ENCODE measurements at regions not wholly inside any gene's neighbourhood (a gene's known extent, or its start where the extent isn't known, plus 50 kb on each side); places are given as distances from the start of the nearest gene placed in this dataset.

DNA sequence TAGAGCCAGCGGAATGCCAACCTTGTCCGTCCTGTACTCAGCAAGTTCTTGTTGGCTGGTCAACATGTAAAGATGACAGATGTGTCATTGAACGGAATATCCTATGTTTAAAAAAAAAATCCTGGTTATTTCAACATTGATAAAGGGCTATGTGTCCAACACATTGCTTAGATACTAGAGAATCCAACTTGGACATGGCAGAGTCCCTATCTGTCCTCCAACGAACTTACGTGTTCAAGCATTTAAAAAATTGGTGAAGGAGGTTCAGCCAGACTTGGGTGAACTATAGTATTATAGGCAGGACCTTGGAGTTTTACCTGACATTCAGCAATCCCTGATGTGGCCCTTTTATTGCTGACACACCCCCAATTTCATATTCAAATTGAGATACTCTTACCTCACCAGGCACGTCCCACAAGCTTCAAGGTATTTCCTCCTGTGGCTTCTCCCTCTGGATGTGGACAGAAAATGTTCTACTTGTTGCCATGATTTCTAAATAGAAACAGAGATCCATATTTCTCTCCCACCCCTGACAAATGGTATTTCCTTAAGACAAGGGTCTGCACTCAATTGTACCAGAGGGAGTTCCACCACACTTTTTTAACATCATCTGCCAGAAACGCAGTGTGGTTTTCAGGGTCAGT lies 207.7 kb upstream of the TPM1 start:
- no peak for DNase-seq (ENCODE audit: low read depth in 2 of 2)

DNA sequence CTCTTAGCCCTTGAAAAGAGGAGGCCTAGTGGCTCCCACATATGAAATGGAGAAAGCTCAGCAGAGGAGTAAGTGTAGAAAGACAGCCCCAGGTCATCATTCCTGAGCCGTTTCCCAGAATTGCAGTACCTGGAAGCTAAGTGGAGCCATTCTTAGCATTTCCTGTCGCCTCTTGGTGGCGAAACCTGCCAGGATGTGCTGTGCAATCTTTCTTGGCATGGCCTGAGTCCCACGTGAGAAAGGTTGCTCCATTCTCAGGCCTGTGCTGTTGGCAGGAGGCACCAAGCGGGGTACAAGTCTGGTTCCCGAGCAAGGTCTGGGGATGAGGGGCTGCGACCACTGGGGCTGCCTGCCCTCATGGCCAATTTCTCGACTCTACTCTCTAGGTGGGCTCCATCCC lies 207.2 kb upstream of the TPM1 start:
- DNase-seq (ENCODE audit: low read depth in 2 of 2): no peak

DNA sequence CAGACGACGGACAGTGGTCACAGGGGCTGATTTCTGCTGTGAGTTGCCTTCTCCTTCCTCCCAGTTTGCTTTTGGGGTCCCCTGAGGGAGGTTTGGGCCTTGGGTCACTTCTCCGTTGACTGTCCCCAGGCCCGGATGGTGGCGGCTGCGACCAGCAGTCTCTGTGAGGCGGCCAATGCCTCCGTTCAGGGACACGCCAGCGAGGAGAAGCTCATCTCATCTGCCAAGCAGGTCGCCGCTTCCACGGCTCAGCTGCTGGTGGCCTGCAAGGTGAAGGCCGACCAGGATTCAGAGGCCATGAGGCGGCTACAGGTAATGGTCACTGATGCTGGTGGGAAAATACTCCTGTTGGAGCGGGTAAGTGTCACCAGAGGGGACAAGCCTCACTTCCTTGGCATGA lies 206.8 kb upstream of the TPM1 start:
- no peak for DNase-seq (ENCODE audit: low read depth in 2 of 2)

DNA sequence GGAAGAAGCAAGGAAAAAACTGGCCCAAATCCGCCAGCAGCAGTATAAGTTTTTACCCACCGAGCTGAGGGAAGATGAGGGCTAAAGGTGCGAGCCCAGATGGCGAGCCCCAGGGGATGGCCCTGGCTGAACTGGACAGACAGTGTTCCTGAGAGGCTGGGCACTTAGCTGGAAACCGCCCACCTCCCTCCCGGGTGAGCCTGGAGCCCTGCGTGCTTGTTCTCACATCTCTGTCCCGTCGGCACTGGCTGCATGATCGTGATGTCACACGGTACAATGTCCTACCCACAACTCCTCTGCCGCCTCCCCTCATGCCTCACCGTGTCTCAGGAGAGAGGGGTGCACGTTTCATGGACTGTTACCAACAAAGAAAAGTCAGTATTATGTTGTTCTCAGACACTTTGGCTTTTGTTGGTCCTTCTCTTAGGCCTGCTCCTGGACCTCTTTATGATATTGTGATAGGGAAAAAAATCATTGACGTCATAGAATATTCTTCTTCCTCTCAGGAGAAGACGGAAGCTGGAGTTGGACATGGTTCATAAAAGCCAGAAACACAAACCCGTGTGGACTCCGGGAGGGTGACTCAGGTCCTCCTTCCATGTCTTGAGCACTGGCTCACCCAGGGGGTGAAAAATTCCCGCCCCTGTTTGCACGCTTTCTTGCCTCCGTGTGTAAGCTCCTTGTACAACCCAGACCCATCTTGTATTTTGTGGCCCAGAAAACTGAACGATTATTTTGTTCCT lies 201.8 kb upstream of the TPM1 start:
- DNase-seq (ENCODE audit: low read depth in 2 of 2): no peak

DNA sequence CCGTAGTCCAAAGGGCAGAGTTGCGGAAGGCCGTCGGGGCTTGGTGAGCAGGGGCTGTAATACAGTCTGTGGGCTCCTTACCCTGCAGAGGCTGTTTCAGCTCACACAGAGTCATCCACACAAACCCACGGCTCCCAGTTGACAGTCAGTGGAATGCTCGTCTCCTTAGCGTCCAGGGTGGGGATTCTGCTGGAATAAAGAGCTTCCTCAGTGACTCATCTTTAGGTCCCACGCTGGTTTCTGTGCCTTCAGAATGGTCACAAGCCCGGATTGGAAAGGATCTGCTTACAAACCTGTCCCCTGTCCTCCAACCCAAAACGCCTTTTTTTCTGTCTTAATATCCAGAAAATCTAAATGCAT lies 201.3 kb upstream of the TPM1 start:
- no peak for DNase-seq (ENCODE audit: low read depth in 2 of 2)

DNA sequence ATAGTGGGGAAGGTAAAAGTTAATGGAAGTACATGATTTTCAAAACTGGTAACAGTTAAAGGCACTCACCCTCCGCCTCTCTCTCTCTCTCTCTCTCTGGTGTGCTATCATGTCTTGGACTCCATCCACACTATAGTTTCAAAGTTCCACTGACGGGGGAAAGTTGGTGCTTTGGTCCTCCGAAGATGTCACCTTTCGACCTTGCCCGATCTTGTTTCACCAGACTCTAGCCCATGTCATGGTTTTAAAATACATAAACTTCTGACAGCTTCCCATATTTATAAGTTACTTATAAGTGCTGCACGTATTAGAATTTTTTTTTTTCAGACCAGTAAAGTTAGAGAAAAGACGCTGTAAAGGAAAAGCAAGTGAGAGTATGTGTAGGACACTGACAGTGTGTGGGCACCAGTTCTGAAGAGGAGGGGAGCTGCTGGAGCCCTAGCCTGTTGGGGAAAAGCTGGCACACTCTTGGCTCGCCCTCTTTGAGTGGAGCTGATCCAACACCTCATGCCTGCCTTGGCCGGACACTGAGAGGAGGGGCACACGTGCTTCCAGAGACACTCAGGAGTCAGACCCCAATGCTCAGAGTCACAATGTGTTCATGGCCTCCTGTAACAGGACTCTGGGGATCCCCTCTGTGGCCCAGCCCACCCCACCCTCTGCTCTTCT lies 200.5 kb upstream of the TPM1 start:
- no peak for DNase-seq (ENCODE audit: low read depth in 2 of 2)

DNA sequence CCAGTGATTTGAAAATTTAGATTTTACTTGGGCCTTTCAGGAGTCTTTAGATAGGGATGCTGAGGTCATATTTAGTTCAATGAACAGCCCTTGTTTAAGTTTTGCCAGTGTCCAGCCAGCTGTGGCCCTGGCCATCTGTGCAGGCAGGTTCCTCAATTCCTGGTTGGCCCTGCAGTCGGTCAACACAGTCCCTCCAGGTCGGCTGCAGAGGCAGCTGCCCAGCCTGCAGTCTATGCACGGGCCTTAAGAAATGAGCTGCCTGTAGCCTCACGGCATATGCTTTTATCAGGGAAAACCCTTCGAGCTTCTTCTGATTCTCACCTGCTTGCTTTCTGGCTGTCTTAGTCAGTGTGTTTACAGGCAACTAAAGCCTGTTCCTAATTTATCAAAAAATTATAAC lies 199.2 kb upstream of the TPM1 start:
- DNase-seq (ENCODE audit: low read depth in 2 of 2): no peak

DNA sequence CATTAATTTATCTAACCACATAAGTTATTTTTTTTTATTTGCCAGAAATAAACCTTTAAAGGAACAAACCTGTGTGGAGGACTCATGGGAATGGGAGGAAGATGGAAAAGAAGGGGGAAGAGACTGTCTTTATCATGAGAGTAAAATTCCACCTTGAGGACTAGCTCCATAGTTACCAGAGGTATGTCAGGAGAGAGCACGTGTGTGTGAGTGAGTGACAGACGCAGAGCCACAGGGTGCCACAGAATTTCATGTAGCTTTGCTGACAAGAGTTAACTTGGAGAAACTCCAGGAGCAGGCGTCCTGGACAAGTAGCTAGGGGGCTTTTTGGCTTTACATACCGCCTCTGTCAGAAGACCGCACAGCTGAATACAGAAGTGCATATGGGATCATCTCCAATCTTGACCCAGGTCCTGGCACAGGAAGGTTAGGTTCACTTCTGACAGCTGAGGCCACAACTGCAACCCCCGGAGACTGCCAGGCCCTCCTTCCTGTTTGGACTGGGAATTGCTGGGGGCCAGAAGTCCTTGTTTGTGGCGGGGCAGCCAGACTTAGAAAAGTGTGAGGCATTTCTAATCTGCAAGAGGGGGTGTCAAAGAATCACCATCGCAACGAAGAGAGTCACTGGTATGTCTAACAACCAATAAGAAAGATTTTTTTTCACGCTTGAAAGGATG lies 197.8 kb upstream of the TPM1 start:
- no peak for DNase-seq (ENCODE audit: low read depth in 2 of 2)

DNA sequence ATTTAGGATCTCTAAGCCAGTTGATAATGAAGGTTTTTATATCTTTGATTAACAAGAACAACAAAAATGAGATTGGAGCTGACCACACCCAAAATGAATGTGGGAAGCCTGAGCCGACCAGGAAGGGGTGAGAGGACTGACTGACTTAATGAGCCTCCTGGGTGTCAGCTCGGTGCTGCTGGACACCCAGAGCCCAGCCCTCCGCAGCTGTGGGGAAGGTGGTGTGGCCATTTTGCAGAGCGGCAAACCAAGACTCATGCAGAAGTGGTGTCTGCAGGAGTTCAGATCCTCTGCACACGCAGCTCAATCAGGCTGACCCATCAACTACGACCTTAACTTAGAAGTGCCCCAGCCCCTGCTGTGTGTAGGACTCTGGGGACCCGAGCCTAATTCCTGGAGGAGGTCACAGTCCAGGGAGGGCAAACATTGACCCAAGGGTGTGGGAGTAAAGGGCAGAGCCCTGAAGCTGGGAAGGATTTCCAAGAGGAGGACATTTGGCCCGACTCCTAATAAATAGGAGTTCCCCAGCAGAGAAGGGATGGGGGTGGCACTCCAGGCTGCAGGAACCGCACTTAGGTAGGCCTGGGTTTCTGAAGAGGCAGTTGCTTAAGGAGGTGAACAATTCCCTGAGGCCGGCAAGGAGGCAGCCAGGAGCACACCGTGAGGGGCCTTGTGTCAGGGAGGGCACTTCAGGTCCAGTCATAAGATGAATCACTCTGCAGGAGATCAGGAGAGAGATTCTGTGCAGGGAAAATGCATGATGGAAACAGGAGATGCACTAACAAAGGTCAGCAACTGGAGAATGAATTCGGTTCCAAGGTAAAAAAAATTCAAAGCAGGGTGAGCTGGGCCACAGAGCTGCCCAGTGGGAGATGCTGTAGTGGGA lies 197.1 kb upstream of the TPM1 start:
- DNase-seq (ENCODE audit: low read depth in 2 of 2): no peak

DNA sequence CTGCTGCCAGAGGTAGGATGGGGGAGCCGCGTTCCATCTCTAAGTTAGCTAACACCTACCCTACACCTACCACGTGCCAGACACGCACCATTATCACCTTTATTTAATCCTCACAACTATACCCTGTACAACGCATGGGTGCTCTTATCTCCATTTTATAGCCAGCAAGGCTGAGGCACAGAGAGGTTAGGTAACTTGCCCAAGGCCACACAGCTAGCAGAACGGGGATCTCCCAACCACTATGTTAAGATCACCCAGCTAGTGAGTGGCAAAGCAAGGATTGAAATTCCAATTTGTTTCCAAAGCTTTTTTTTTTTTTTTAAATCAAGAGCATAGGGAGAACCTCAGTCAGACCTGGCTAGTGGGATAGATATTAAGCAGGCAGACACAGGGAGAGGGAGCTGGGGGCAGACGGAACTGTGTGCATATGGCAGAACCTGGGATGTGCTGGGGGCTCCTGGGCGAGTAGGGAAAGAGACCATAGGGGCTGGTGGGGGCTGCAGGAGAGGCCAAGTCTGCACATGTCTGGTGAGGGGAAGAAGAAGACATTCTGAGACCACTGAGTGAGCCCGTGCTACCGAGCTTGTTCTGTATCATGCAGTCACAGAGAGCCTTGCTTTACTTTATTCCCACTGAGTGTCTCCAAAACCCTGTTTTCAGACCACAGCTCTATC lies 196.3 kb upstream of the TPM1 start:
- no peak for DNase-seq (ENCODE audit: low read depth in 2 of 2)

DNA sequence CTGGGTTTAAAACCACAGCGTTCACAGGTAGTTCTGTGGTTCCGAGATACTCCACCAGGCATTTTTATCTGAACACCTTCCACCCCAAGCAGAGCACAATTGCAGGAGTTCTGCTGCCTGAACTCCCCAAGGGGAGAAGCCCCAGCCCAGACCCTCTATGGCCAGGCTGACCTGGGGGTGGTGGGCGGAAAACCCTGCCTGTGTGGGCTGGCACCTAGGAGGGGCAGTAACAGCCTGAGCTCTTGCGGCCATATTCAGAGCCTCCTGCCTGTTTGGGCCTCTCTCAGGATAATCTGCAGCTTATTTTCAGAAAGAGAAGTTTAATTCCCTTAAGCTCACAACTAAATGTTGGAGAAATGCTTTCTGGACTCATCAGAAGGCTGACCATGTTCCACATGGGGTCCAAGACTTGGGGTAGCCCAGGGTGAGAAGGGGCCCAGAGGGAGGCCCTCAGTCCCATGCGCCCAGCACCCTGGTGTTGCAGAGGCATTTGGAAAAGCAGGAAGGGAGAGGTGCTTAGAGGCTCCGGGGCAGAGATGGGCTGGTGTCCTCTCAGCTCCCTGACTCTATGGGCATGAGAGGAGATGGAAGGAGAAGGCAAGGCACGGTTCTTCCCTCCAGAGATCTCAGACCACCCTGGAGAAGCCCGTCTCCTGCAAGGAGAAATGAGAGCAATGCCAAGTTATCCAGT lies 195.6 kb upstream of the TPM1 start:
- no peak for DNase-seq (ENCODE audit: low read depth in 2 of 2)

DNA sequence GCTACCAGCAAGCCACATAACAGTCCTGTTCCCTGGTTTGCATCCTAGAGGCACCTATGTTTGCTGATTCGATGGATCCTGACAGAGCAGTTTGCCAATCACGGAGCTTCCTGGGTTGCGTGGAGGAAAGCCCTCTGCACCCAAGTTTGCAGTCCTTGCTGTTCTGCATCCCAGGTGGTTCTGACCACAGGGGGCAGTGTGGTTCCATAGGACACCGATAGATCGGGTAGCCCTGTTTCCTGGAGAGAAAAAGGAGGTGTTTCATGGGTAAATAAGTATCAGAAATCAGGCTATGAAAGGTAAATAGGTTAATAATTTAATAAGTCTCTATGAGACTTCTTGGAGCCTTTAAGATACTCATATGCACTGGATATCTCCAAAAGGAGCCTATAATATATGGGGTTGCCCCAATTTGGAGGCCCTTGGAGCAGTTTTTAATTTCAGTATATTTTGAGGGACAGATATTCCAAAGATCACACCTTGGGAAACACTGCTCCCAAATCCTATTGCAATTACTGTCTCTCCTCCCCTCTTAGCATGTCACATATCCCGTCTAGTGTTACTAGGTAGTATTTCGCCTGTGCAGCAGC lies 194.6 kb upstream of the TPM1 start:
- DNase-seq (ENCODE audit: low read depth in 2 of 2): peak; percentile 31 to 36

DNA sequence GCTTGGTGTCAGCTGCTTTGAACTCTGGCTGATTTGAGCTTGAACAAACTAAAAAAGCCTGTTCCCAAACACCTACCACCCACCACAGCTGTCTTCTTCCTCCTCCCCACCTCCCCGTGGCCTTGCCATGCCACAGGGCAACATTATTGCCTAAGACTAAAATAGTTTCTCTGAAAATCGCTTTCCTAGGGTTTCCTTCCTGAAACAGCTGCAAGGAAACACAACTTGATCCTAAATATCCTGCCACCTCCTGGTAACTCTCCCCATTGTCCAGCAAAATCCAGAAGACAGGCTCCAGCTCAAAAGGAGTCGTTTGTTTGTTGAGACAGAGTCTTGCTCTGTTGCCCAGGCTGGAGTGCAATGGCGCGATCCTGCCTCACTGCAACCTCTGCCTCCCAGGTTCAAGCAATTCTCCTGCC lies 193.9 kb upstream of the TPM1 start:
- DNase-seq (ENCODE audit: low read depth in 2 of 2): no peak

DNA sequence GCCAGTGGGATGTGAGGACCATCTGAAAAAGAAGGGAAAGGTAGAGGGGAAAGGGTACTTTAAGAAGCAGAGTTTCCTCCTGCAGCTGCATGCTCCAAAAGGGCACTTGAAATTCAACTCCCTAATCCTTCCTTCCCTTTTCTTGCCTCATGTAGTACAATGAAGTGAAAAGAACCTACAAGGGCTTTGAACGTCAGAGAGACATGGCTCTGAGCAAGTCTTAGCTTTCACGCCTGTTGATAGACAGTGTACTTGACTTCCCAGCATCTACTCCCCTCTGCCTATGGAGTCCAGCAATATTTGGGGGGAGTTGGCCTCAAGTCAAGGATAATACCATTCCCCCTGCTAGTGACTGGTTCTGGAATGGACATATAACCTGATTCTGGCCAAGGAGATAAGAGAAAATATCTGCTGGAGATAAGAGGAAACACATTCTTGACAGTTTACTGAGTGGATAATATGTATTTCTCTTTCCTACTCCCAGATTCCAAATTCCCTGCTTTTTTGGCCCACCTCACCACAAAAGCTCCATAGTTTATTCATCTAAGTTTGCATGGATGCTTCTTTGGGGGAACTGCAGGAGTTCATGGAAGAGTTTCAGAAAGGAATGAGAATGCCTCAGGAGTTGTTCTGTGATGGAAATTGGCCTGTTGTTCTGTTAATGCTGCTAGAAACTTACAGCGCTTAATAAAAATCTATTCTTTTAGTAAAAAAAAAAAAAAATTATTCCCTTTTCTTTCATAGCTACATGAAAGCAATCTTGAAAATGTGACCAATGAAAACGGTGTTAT lies 193.0 kb upstream of the TPM1 start:
- no peak for DNase-seq (ENCODE audit: low read depth in 2 of 2)

DNA sequence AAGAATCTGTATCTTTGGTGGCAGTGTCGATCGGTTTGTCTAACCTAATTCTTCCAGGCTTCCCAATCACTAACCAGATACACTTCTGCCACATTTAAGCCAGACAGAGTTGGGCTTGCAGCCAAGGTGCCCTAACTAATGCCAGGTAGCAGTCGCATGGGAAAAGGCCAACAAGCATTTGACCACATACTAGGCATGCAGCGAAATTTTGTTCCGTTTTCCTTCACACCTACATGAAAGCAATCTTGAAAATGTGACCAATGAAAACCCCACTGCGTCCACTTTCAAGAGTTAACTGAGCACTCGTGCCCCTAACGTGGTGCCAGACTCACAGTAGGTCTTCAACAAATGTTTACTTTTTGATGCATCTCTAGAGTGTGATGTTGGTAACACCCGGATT lies 192.2 kb upstream of the TPM1 start:
- DNase-seq (ENCODE audit: low read depth in 2 of 2): no peak

DNA sequence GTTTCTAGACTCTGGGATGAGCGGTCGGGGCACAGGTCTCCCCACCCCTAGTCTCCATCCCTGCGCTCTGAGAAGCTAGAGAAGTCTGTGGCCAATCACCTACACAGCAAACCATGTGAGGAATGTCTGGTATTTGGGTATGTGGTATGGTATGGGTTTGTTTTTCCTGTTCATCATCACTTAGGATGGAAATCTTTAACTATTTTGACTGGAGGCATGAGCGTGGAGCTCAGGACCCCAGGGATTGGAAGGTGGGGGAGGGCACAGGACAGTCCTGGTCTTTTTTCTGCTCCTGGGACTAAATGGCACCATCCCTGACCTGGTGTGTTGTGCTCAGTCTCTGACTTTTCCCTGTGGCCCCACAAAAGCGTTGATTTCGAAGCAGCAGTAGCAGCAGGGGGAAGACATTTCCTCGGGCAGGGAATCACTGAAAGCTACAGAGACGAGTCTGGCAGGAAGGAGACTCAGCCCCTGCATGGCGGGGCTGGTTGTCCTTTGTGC lies 191.7 kb upstream of the TPM1 start:
- no peak for DNase-seq (ENCODE audit: low read depth in 2 of 2)

DNA sequence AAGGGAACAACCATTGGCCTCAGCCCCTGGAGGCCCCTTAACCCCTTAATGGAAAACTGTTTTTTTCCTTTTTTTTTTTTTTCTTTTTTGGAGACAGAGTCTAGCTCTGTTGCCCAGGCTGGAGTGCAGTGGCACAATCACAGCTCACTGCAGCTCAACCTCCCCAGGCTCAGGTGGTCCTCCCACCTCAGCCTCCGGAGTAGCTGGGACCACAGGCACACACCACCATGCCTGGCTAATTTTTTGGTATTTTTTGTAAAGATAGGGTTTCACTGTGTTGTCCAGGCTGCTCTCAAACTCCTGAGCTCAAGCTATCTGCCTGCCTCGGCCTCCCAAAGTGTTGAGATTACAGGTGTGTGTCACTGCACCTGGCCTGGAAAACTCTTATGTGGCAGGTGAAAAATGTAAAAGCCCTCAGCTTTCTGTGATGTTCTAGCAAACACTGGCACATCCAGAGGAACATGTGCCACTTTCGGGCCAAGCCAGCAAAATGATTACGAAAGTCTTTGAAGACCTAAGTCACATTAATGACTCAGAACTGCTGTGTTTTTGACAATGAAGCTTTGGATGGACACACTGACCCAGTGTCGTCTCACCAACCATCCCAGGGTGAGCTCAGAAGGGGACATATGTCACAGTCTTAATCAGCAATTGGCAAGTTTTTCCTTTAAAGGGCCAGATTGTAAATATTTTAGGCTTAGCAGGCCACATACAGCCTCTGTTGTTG lies 189.3 kb upstream of the TPM1 start:
- DNase-seq (ENCODE audit: low read depth in 2 of 2): no peak

DNA sequence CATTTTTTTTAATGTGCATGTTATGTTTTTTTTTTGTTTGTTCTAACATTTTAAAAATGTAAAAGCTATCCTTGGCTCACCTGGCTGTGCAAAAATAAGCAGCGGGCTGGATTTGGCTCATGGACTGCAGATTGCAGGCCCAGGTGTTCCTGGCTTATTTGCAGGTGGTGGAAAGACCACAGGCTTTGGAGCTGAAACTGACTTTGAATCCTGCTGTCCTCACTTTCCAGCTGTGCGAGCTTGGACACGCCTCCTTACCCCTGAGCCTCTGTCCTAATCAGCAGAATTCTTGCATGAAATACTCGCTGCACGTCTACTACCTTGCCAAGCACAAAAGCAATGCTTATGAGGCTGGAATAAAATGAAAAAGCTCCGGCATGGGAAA lies 188.7 kb upstream of the TPM1 start:
- no peak for DNase-seq (ENCODE audit: low read depth in 2 of 2)
